ENCODE measurements at regions not wholly inside any gene's neighbourhood (a gene's known extent, or its start where the extent isn't known, plus 50 kb on each side); places are given as distances from the start of the nearest gene placed in this dataset.

DNA sequence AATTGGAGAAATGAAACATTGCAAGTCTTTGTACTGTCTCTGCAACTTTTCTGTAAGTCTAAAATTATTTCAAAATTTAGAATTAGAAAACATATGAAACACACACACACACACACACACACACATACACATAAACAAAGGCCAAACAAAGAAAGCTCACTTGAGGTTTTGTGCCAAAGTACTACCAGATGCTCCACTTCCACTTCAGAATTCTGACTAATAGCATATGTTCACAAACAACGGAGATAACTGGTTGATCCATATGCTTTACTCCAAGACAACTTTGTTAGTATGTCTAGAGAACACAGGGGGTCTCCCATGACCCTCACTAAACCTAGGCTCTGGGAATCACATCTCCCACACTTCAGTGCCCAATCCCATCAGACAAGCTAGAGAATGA lies 133.8 kb upstream of the CLEC14A start:
- DNase-seq (ENCODE audit: low read depth, low spot score) (no peak), ATAC-seq (no peak)
- no peaks in the 10 kb centered on the region for H3K36me3 ChIP-seq (ENCODE audit: control insufficient read depth, insufficient read depth, low read length)
- no peak overlapping the region for H3K27ac ChIP-seq (ENCODE audit: low read length)
- no peaks in the 10 kb centered on the region for H3K9me3 ChIP-seq (ENCODE audit: control insufficient read depth, insufficient read depth, low read depth, low read length)
- no peaks in the 10 kb centered on the region for H3K27me3 ChIP-seq (ENCODE audit: control insufficient read depth, insufficient read depth, low read length)
- ChIA-PET POLR2A (no interaction called here), CTCF (no interaction called here)
- in situ Hi-C loops (cut with HindIII; ENCODE audit: low pct_unique_long_range_greater_than_20kb, low sequenced_read_pairs) = no loop called here
- BruUV-seq (replicated peaks) = no TSS peak
- no peaks in the 10 kb centered on the region for H3K4me1 ChIP-seq (ENCODE audit: control insufficient read depth, insufficient read depth, low read length)
- H3K4me3 ChIP-seq (ENCODE audit: low read depth in 2 of 2, low read length in 2 of 2) = no peak overlapping the region
- TF ChIP-seq, protein P1, sequence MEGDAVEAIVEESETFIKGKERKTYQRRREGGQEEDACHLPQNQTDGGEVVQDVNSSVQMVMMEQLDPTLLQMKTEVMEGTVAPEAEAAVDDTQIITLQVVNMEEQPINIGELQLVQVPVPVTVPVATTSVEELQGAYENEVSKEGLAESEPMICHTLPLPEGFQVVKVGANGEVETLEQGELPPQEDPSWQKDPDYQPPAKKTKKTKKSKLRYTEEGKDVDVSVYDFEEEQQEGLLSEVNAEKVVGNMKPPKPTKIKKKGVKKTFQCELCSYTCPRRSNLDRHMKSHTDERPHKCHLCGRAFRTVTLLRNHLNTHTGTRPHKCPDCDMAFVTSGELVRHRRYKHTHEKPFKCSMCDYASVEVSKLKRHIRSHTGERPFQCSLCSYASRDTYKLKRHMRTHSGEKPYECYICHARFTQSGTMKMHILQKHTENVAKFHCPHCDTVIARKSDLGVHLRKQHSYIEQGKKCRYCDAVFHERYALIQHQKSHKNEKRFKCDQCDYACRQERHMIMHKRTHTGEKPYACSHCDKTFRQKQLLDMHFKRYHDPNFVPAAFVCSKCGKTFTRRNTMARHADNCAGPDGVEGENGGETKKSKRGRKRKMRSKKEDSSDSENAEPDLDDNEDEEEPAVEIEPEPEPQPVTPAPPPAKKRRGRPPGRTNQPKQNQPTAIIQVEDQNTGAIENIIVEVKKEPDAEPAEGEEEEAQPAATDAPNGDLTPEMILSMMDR (IDR thresholded peaks at IDR 0.05) = no peak
- no peak for TF ChIP-seq TCF7L2 (IDR thresholded peaks at IDR 0.05; ENCODE audit: low read depth, low read length)
- no peak for TF ChIP-seq POLR2AphosphoS5 (IDR thresholded peaks at IDR 0.05; ENCODE audit: low read depth, low read length)
- TF ChIP-seq SIN3A (IDR thresholded peaks at IDR 0.05; ENCODE audit: borderline replicate concordance, insufficient read depth, low read depth, low read length) = no peak
- no peak for TF ChIP-seq REST (IDR thresholded peaks at IDR 0.05; ENCODE audit: insufficient read depth in 1 of 2, low read depth in 2 of 2, low read length in 1 of 2)
- intact Hi-C loops (cut with micrococcal nuclease; ENCODE audit: unreplicated experiment) = no loop called here

DNA sequence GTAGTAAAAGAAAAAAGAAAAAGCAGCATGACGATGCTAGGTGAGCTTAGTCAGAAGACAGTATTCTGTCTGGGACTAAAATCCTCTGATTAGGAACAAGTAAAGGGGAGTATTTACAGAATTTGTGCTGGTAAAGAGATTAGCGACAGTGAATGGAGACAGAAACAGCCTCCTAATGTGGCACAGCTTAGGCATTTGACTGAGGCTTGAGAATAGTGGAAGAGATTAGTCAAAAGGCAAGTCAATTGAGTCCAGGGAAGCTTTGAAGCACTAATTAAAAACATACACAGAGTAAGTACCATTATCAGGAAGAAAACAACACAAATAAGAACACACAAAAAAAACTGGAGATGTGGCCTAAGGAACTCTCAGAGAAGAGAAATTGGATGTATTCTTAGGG lies 131.9 kb upstream of the CLEC14A start:
- no TSS peak for BruUV-seq (replicated peaks)
- in situ Hi-C loops (cut with HindIII; ENCODE audit: low pct_unique_long_range_greater_than_20kb, low sequenced_read_pairs) = no loop called here

More for the DNA sequence above, 131.9 kb upstream of the CLEC14A start:
- Histone ChIP-seq H3K9me3 (ENCODE audit: control insufficient read depth, insufficient read depth, low read depth, low read length) (no peaks in the 10 kb centered on the region), H3K27ac (ENCODE audit: low read length) (no peak overlapping the region), H3K36me3 (ENCODE audit: control insufficient read depth, insufficient read depth, low read length) (no peaks in the 10 kb centered on the region), H3K4me3 (ENCODE audit: low read depth in 2 of 2, low read length in 2 of 2) (no peak overlapping the region), H3K27me3 (ENCODE audit: control insufficient read depth, insufficient read depth, low read length) (no peaks in the 10 kb centered on the region), H3K4me1 (ENCODE audit: control insufficient read depth, insufficient read depth, low read length) (no peaks in the 10 kb centered on the region)
- CTCF ChIA-PET = no interaction called here
- intact Hi-C loops (cut with micrococcal nuclease; ENCODE audit: unreplicated experiment) = no loop called here
- DNase-seq (ENCODE audit: low read depth, low spot score) (no peak), ATAC-seq (no peak)
- TF ChIP-seq TCF7L2 (IDR thresholded peaks at IDR 0.05; ENCODE audit: low read depth, low read length) (no peak), POLR2AphosphoS5 (IDR thresholded peaks at IDR 0.05; ENCODE audit: low read depth, low read length) (no peak), SIN3A (IDR thresholded peaks at IDR 0.05; ENCODE audit: borderline replicate concordance, insufficient read depth, low read depth, low read length) (no peak), REST (IDR thresholded peaks at IDR 0.05; ENCODE audit: insufficient read depth in 1 of 2, low read depth in 2 of 2, low read length in 1 of 2) (no peak)
- TF ChIP-seq, protein P1 (IDR thresholded peaks at IDR 0.05) = no peak
- POLR2A ChIA-PET = no interaction called here

All from Panc1 (cell line).